ENCODE measurements at regions not wholly inside any gene's neighbourhood (a gene's known extent, or its start where the extent isn't known, plus 50 kb on each side); places are given as distances from the start of the nearest gene placed in this dataset.
"Not testable (repeated sequence)": the region's sequence is repeated elsewhere in the genome, so short reads cannot be mapped to it uniquely, and the experiment has no call there.

- DNase-seq (ENCODE audit: low spot score), result no peak
Observed at GRCh38 chrX:40530509-40530908, 50.3 kb upstream of the ATP6AP2 start.

GRCh38 chrX:40527543-40527942, 53.2 kb upstream of the ATP6AP2 start:
- no peak for DNase-seq (ENCODE audit: low spot score)

GRCh38 chrX:40526412-40526811, 54.4 kb upstream of the ATP6AP2 start:
- no peak for DNase-seq (ENCODE audit: low spot score)

GRCh38 chrX:40525901-40526300, 54.9 kb upstream of the ATP6AP2 start:
- DNase-seq (ENCODE audit: low spot score), result not testable (repeated sequence)

GRCh38 chrX:40524423-40524822, 56.3 kb upstream of the ATP6AP2 start:
- DNase-seq (ENCODE audit: low spot score), result no peak

- DNase-seq (ENCODE audit: low spot score), result no peak
Observed at GRCh38 chrX:40523852-40524251, 56.9 kb upstream of the ATP6AP2 start.

GRCh38 chrX:40521868-40522450, 58.8 kb upstream of the ATP6AP2 start:
- no peak for DNase-seq (ENCODE audit: low spot score)

- DNase-seq (ENCODE audit: low spot score), result no peak
Observed at GRCh38 chrX:40514376-40514775, 66.4 kb upstream of the ATP6AP2 start.

GRCh38 chrX:40513835-40514234, 66.9 kb upstream of the ATP6AP2 start:
- DNase-seq (ENCODE audit: low spot score), result no peak

- DNase-seq (ENCODE audit: low spot score), result no peak
Observed at GRCh38 chrX:40513012-40513411, 67.8 kb upstream of the ATP6AP2 start.

GRCh38 chrX:40511258-40511657, 69.5 kb upstream of the ATP6AP2 start:
- no peak for DNase-seq (ENCODE audit: low spot score)

GRCh38 chrX:40508560-40508959, 72.2 kb upstream of the ATP6AP2 start:
- no peak for DNase-seq (ENCODE audit: low spot score)

- no peak for DNase-seq (ENCODE audit: low spot score)
Observed at GRCh38 chrX:40506201-40506985, 74.4 kb upstream of the ATP6AP2 start.

GRCh38 chrX:40504801-40505605, 75.8 kb upstream of the ATP6AP2 start:
- no peak for DNase-seq (ENCODE audit: low spot score)

GRCh38 chrX:40503094-40503493, 77.7 kb upstream of the ATP6AP2 start:
- DNase-seq (ENCODE audit: low spot score), result no peak

- no peak for DNase-seq (ENCODE audit: low spot score)
Observed at GRCh38 chrX:40502688-40503087, 78.1 kb upstream of the ATP6AP2 start.

- no peak for DNase-seq (ENCODE audit: low spot score)
Observed at GRCh38 chrX:40501164-40501855, 79.5 kb upstream of the ATP6AP2 start.

- DNase-seq (ENCODE audit: low spot score), result peak; percentile 34
Observed at GRCh38 chrX:40496728-40497127, 84.0 kb upstream of the ATP6AP2 start.

GRCh38 chrX:40495659-40496058, 85.1 kb upstream of the ATP6AP2 start:
- no peak for DNase-seq (ENCODE audit: low spot score)

- DNase-seq (ENCODE audit: low spot score), result no peak
Observed at GRCh38 chrX:40494005-40494404, 86.8 kb upstream of the ATP6AP2 start.

- no peak for DNase-seq (ENCODE audit: low spot score)
Observed at GRCh38 chrX:40488296-40488695, 92.5 kb upstream of the ATP6AP2 start.

- DNase-seq (ENCODE audit: low spot score), result no peak
Observed at GRCh38 chrX:40485973-40486372, 94.8 kb upstream of the ATP6AP2 start.
